PC-3 (cell line): ENCODE measurements at regions not wholly inside any gene's neighbourhood (a gene's known extent, or its start where the extent isn't known, plus 50 kb on each side); places are given as distances from the start of the nearest gene placed in this dataset.
A peak's percentile ranks its signal among the peaks of the same experiment; 100 is the strongest.

Experiments used
- ATAC-seq: fragments of 200-7000 bp; cut with Tn5 transposase; 2 replicates; pipeline ENCODE4 v1.9.1; 2020; ENCODE audit warnings: mild to moderate bottlenecking, moderate library complexity
- BruUV-seq: library from RNA; stranded (reverse); fragments of 400-500 nt; replicated peaks from 2 replicates; lab custom pipeline; 2021; lab: Mats Ljungman, UMichigan
- CTCF ChIA-PET: fragments of 300-600 bp; sonication (Branson Sonifier 250); formaldehyde crosslinking; loops from one replicate; lab custom pipeline; 2022; ENCODE audit warnings: antibody characterized with exemption; lab: Charles Lee
- POLR2A ChIA-PET: fragments of 300-600 bp; sonication (Branson Sonifier 250); formaldehyde crosslinking; loops from one replicate; lab custom pipeline; 2022; ENCODE audit warnings: antibody characterized with exemption; ENCODE audit not compliant: unreplicated experiment; lab: Charles Lee
- DNase-seq: peaks from one replicate; pipeline ENCODE4 v3.0.0-alpha.2; 2015
- H2AFZ ChIP-seq: fragments of 300-600 bp; sonication (generic); 2 replicates; pipeline ENCODE4 v1.6.0; 2016; ENCODE audit warnings: antibody characterized with exemption, low read length
- H3F3A ChIP-seq: fragments of 300-600 bp; sonication (generic); one replicate; pipeline ENCODE4 v1.6.0; 2017; ENCODE audit warnings: antibody characterized with exemption, low read length, control low read depth, mild to moderate bottlenecking; ENCODE audit not compliant: unreplicated experiment
- H3K27ac ChIP-seq: fragments of 300-600 bp; sonication (generic); 2 replicates; pipeline ENCODE4 v1.5.1; 2016; ENCODE audit warnings: mild to moderate bottlenecking, low read length
- H3K27me3 ChIP-seq: fragments of 300-600 bp; sonication (generic); 2 replicates; pipeline ENCODE4 v1.6.1; 2016; ENCODE audit warnings: low read length, mixed read lengths
- H3K36me3 ChIP-seq: fragments of 300-600 bp; sonication (generic); 2 replicates; pipeline ENCODE4 v1.6.1; 2016; ENCODE audit warnings: low read depth, mixed run types, low read length, mixed read lengths
- H3K4me1 ChIP-seq: fragments of 300-600 bp; sonication (generic); 2 replicates; pipeline ENCODE4 v1.5.1; 2016; ENCODE audit warnings: low read length; ENCODE audit not compliant: insufficient read depth
- H3K4me2 ChIP-seq: fragments of 300-600 bp; sonication (generic); 2 replicates; pipeline ENCODE4 v1.6.0; 2016; ENCODE audit warnings: low read length
- H3K4me3 ChIP-seq: fragments of 300-600 bp; sonication (generic); 2 replicates; pipeline ENCODE4 v1.5.1; 2016; ENCODE audit warnings: mild to moderate bottlenecking, low read length, mixed read lengths
- H3K79me2 ChIP-seq: fragments of 300-600 bp; sonication (generic); 2 replicates; pipeline ENCODE4 v1.6.1; 2017; ENCODE audit warnings: low read length, mixed read lengths
- H3K9ac ChIP-seq: fragments of 300-600 bp; sonication (generic); 2 replicates; pipeline ENCODE4 v1.6.0; 2016; ENCODE audit warnings: mild to moderate bottlenecking, low read length
- H3K9me2 ChIP-seq: fragments of 300-600 bp; sonication (generic); replicated peaks from 2 replicates; pipeline ENCODE4 v1.6.1; 2016; ENCODE audit warnings: mixed run types, low read length, mixed read lengths
- H3K9me3 ChIP-seq: fragments of 300-600 bp; sonication (generic); 2 replicates; pipeline ENCODE4 v1.6.1; 2016; ENCODE audit warnings: low read length, mixed read lengths
- H4K20me1 ChIP-seq: fragments of 300-600 bp; sonication (generic); 2 replicates; pipeline ENCODE4 v1.6.1; 2016; ENCODE audit warnings: low read length, mixed read lengths
- CTCF ChIP-seq: fragments of 300-600 bp; sonication (generic); conservative IDR thresholded peaks from 2 replicates; pipeline ENCODE4 v1.5.1; 2017; ENCODE audit warnings: antibody characterized with exemption, low read depth, mild to moderate bottlenecking, low read length
- EZH2 ChIP-seq: fragments of 300-600 bp; sonication (generic); IDR thresholded peaks from one replicate; pipeline ENCODE4 v1.6.1; 2017; ENCODE audit warnings: antibody characterized with exemption, mild to moderate bottlenecking, low read length; ENCODE audit not compliant: unreplicated experiment
- EZH2phosphoT487 ChIP-seq: fragments of 300-600 bp; sonication (generic); IDR thresholded peaks from 2 replicates; pipeline ENCODE4 v1.6.1; 2018; ENCODE audit warnings: mild to moderate bottlenecking, antibody characterized with exemption, low read length, borderline replicate concordance
- intact Hi-C: fragments of 100-400 bp; cut with micrococcal nuclease; formaldehyde crosslinking; loops from 2 replicates; pipeline ENCODE4 v1.9.0; 2023

- ChIA-PET CTCF (no interaction called here), POLR2A (no interaction called here)
- intact Hi-C loops: no loop called here
- H4K20me1 ChIP-seq: no peaks in the 10 kb centered on the region
- no peaks in the 10 kb centered on the region for H3K27me3 ChIP-seq
- H2AFZ ChIP-seq: no peak overlapping the region
- no peak for TF ChIP-seq CTCF
- TF ChIP-seq EZH2phosphoT487: no peak
- no peak for TF ChIP-seq EZH2
- H3K36me3 ChIP-seq: no peaks in the 10 kb centered on the region
- H3K27ac ChIP-seq: no peak overlapping the region
- H3F3A ChIP-seq: no peaks in the 10 kb centered on the region
- no peak overlapping the region for H3K4me2 ChIP-seq
- H3K9me2 ChIP-seq: no peaks in the 10 kb centered on the region
- H3K4me3 ChIP-seq: no peak overlapping the region
- no TSS peak for BruUV-seq
- H3K9ac ChIP-seq: no peak overlapping the region
- H3K79me2 ChIP-seq: no peaks in the 10 kb centered on the region
- ATAC-seq (no peak), DNase-seq (no peak)
- H3K4me1 ChIP-seq: peaks cover 5% of the 10 kb centered on the region
- no peaks in the 10 kb centered on the region for H3K9me3 ChIP-seq
Observed at GRCh38 chr6:134482593-134483270, 164.8 kb upstream of the SGK1 start.

GRCh38 chr6:134481966-134482365 is 164.1 kb upstream of the SGK1 start:
- no peaks in the 10 kb centered on the region for H3K27me3 ChIP-seq
- H2AFZ ChIP-seq: no peak overlapping the region
- POLR2A ChIA-PET: no interaction called here
- BruUV-seq: no TSS peak
- H3K27ac ChIP-seq: no peak overlapping the region
- DNase-seq (no peak), ATAC-seq (no peak)
- no peaks in the 10 kb centered on the region for H3K36me3 ChIP-seq
- TF ChIP-seq CTCF (no peak), EZH2 (no peak), EZH2phosphoT487 (no peak)
- no peaks in the 10 kb centered on the region for H3F3A ChIP-seq
- CTCF ChIA-PET: no interaction called here
- H3K79me2 ChIP-seq: no peaks in the 10 kb centered on the region
- no peaks in the 10 kb centered on the region for H3K9me3 ChIP-seq
- H3K4me3 ChIP-seq: no peak overlapping the region
- H3K9me2 ChIP-seq: no peaks in the 10 kb centered on the region
- intact Hi-C loops: no loop called here
- no peaks in the 10 kb centered on the region for H4K20me1 ChIP-seq
- peaks cover 5% of the 10 kb centered on the region for H3K4me1 ChIP-seq
- H3K9ac ChIP-seq: no peak overlapping the region
- H3K4me2 ChIP-seq: no peak overlapping the region

GRCh38 chr6:134480593-134480992 is 162.7 kb upstream of the SGK1 start:
- no peak overlapping the region for H2AFZ ChIP-seq
- intact Hi-C loops: no loop called here
- BruUV-seq: no TSS peak
- peaks cover 5% of the 10 kb centered on the region for H3K4me1 ChIP-seq
- H3K27me3 ChIP-seq: no peaks in the 10 kb centered on the region
- ATAC-seq: peak; percentile 94
- CTCF ChIA-PET: no interaction called here
- no peak overlapping the region for H3K27ac ChIP-seq
- no peaks in the 10 kb centered on the region for H3K9me3 ChIP-seq
- no peak overlapping the region for H3K4me2 ChIP-seq
- H4K20me1 ChIP-seq: no peaks in the 10 kb centered on the region
- H3K9ac ChIP-seq: no peak overlapping the region
- POLR2A ChIA-PET: no interaction called here
- no peaks in the 10 kb centered on the region for H3K79me2 ChIP-seq
- H3K36me3 ChIP-seq: no peaks in the 10 kb centered on the region
- H3F3A ChIP-seq: no peaks in the 10 kb centered on the region
- peak; percentile 59 for DNase-seq
- no peak overlapping the region for H3K4me3 ChIP-seq
- TF ChIP-seq EZH2phosphoT487 (no peak), EZH2 (no peak), CTCF (no peak)
- H3K9me2 ChIP-seq: no peaks in the 10 kb centered on the region
